Eye (tissue), 1 donor: ENCODE measurements at regions not wholly inside any gene's neighbourhood (a gene's known extent, or its start where the extent isn't known, plus 50 kb on each side); places are given as distances from the start of the nearest gene placed in this dataset.
"Not testable (repeated sequence)": the region's sequence is repeated elsewhere in the genome, so short reads cannot be mapped to it uniquely, and the experiment has no call there.

Experiments
- DNase-seq: peaks from one replicate; pipeline ENCODE4 v3.0.0-alpha.2; 2015

DNA sequence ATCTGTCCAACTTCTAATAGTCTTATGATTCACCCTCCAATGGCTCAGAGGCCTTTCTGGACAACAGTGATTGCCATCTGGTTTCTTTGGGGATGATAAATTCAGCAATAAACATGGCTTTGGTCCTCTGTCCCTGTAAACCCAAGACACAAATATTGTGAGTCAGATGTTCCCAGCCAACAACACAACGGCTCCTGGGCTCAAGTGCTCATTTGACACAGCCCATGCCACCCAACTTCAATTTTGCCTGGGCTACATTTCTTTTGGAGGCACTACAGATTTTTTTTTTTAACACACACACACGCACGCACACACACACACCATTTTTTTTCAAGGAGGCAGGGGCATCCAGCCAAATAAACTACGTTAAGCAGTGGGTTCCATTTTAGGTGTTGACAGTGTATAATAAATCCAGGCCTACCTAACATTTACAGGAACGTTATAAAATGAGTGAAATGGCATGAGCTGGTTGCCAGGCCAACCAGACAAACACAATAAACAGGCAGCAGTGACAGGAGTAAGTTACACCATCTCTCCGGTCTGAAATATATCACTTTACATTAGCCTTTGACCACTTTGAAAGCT is 939.9 kb upstream of the SOX9 start:
- DNase-seq: peak; percentile 45

- no peak for DNase-seq
Observed at GRCh38 chr17:71183066-71183660, 937.7 kb upstream of the SOX9 start.

DNA sequence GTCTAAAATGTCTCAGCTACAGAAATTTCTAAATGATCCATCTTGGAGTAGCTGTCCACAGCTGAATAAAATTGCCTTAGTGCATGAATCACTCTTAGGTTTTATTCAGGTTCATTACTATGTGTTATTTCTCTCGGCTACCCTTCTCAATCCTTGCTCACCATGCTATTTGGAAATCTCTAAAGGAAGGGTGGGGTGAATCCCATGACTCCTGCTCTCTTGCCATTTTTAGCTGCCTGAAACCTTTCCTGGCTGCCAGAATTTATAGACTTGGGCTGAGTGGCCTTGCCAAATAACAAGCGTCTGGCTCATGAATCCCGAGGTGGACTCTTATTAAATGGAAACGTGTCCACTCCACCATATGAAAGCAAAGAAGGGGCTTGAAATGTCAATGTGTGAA is 936.1 kb upstream of the SOX9 start:
- DNase-seq: no peak

DNA sequence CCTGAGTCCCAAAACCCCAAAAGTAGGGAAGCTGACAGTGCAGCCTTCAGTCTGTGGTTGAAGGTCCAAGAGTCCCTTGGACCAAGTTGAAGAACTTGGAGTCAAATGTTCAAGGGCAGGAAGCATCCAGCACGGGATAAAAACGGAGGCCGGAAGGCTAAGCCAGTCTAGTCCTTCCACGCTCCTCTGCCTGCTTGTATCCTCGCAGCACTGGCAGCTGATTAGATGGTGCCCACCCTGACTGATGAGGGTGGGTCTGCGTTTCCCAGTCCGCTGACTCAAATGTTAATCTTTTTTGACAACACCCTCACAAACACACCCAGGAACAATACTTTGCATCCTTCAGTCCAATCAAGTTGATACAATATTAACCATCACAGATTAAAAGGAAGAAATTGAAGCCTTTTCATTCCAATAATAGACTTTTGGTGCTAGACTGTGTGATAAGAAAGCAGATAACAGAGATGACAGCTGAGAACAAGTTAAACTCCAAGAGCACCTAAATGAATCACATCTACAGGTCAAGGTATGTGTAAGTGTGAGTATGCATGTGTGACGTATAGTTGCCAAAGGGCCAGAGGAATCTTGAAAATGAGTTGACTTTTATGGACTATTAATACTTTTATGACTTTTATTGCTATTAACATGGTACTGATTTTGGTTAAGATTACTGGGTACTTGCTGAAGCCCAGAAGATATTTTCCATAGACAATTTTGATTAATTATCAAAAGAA is 933.5 kb upstream of the SOX9 start:
- DNase-seq: no peak

GRCh38 chr17:71188811-71189492 is 931.9 kb upstream of the SOX9 start:
- DNase-seq: no peak

GRCh38 chr17:71189493-71189831 is 931.4 kb upstream of the SOX9 start:
- no peak for DNase-seq

DNA sequence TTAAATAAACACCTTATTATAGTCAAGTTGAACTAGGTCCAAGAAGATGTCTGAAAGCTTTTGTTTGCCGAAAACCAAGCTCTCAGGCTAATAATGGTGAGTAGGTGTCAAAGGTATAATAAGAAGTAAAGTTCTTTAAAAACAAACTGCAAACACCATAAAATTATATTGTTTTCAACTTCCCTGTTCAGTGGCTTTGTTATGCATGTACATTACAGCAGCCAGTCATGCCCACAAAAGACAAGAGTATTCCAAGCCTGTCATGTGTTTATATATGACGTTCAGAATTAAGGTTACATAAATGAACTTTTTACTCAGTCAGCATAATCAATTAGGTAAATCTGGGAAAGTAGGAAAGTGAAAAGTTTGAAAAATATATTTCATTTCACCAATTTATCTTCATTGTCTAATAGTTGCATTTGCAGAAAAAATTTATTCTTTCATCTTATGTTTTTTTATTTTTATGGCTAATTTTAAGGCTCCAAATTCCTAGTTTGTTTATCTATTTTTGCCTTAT is 928.7 kb upstream of the SOX9 start:
- no peak for DNase-seq

DNA sequence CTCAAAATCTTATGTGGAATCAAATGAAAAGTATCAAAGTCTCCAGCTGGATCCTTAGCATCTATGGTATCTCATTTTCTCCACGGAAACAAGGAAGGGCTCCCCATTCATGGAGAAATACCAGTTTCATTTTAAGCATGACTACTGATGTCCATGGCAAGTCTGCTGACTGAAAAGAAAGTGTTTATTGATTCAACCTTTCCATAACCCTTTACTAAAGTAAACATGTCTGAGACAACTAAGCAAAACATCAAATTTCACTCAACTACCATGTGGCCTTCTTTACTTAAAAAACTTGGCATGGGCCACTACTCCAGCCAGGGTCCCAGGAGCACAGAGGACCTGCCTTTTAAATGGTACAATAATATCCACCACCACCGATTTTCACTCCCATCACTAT is 928.0 kb upstream of the SOX9 start:
- no peak for DNase-seq

GRCh38 chr17:71200597-71200996 is 920.2 kb upstream of the SOX9 start:
- no peak for DNase-seq

DNA sequence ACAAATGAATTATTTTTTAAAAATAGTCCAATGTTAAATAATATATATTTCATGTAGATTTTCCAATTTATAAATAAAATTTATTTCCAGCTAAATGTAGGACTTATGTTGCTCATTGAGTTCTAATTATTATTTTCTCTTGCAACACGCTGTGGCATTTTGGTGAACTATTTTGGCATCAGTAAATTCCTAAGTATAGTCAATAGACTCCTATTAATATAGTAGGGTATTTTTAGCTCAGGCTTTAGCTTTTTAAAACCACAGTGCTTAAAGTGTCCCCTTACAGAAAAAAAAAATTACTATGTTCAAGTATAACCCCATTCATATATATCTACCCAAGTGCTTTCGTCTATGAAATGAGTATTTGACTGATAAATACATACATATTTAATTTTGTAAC is 919.2 kb upstream of the SOX9 start:
- no peak for DNase-seq

GRCh38 chr17:71202449-71202848 is 918.4 kb upstream of the SOX9 start:
- DNase-seq: no peak

DNA sequence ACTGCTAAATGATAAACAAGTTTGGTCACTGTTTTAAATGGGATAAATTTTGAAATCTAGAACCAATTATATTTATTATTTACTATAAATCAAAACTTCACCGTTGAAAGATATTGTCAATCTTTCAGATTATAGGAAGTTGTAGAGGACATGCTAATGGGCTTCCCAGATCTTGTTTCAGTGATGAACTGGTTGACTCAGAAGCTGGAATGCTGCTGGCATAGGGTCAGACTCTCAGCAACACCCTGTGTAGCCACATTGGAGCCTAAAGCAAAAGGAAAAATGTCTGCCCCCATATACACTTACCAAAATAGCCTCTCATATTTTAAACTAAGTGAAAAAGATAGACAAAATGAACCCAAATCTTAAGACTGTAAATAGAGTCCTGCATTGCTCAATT is 916.9 kb upstream of the SOX9 start:
- DNase-seq: no peak

GRCh38 chr17:71205951-71206350 is 914.9 kb upstream of the SOX9 start:
- DNase-seq: not testable (repeated sequence)

DNA sequence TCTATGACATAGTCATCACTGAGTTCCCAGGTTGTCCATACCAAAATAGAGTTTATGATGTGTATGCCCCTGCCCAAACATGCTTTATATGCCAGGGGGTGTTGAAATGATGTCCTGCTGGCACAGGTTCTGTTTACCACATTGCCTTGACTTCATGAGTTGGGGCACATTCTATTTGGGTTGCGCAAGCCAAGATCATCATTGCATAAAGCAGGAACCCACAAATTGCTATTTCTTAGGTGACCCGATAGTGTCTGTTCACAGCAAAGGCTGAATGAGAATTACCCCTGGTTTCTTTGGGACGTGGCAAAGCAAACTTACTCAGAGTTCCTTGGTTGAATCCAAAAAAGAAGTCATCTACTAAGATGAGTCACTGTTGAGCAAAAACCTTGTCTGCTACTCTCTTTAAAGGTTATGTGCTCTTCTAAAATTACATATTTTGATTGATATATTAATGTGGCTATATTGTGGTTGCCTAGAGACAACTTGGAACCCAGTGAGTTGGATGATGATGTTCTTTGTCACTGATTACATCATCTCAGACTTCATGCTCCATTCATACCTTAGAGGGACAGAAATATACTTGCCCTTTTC is 912.6 kb upstream of the SOX9 start:
- no peak for DNase-seq

DNA sequence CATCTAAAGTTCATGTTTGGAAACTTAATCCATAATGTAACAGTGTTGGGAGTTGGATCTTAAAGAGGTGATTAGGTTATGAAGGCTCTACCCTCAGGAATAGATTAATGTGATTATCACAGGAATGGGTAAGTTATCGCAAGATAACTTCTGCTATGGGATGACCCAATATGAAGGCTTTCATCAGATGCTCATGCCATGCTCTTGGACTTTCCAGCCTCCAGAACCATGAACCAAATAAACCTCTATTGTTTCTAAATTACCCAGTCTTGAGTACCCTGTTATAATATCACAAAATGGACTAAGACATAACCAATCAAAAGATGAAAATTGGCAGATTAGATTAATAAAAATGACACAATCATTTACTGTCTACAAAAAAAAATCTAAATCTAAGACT is 906.9 kb upstream of the SOX9 start:
- DNase-seq: no peak

- DNase-seq: no peak
Observed at GRCh38 chr17:71217769-71218168, 903.1 kb upstream of the SOX9 start.

- no peak for DNase-seq
Observed at GRCh38 chr17:71224824-71225575, 895.8 kb upstream of the SOX9 start.

DNA sequence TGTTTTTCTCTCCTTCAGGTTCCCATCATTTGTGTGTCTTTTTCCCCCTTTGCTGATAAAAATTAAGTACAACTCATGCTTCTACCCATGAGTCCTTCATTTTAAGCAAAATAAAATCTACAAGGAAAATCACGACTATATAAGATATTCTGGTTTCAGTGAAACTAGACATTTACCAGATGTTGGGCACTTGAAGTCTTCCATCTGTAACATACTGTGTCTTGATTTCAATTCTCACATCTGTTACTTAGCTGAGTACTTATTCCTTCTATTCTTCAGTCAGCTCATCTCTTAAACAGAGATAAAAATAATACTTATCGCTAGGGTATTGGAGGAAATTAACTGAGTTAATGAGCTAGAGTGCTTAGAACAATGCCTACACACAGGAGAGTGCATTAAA is 893.0 kb upstream of the SOX9 start:
- DNase-seq: no peak

- DNase-seq: no peak
Observed at GRCh38 chr17:71229070-71229469, 891.8 kb upstream of the SOX9 start.

DNA sequence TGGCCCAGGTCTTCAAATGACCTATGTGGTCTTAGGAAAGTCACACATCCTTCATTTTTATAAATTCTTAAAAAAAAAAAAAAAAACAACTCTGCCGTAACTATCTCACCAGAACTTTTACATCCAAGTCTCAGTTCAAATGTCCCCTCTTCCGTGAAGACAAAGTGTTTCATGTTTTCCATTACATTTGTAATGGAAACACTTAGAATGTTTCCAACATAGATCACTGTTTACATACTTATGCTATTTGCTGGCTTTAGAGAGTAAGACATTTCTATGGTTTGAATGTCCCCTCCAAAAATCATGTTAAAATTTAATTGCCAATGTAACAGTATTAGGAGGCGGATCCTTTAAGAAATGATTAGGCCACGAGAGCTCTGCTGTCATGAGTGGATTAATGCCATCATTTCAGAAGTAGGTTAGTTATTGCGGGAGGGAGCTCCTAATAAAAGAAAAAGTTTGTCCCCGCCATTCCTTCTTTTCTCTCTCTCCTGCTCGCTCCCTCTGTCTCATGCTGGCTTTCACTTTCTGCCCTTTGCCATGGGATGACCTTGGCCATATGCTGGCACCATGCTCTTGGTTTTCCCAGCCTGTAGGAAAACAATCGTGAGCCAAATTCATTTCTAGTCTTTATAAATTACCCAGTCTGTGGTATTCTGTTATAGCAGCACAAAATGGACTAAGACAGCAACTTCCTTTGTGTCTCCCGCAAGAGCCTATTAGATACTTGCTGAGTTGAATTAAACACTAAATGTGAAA is 887.8 kb upstream of the SOX9 start:
- DNase-seq: peak; percentile 42

DNA sequence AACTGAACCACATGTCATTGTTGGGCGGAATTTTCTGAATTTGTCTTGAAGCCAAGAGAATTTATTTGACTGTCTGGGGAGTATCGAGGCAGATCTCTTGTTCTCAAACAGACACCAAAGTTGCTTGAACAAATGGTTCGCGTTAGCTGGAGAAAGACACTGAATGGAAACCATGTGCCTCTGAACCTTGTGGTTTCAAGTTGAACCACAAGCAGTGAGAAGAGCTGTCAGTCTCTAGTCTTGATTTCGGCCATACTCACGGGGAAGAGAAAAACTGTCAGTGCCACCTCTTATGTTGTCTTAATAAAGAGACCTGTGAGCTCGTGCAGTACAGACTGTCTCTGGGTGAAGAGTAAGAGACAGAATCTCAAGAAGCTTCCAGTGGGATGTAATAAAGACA is 886.5 kb upstream of the SOX9 start:
- DNase-seq: peak; percentile 46
